ENCODE measurements at regions not wholly inside any gene's neighbourhood (a gene's known extent, or its start where the extent isn't known, plus 50 kb on each side); places are given as distances from the start of the nearest gene placed in this dataset.

- no peak for TF ChIP-seq CTCF (conservative IDR thresholded peaks at IDR 0.05)
- TF ChIP-seq EZH2 (IDR thresholded peaks at IDR 0.05; ENCODE audit: low read depth): no peak
Measured at GRCh38 chr9:22373636-22374035, 73.0 kb upstream of the DMRTA1 start.

Data from PC-9 (cell line).